OCI-LY7 (cell line): ENCODE measurements at regions not wholly inside any gene's neighbourhood (a gene's known extent, or its start where the extent isn't known, plus 50 kb on each side); places are given as distances from the start of the nearest gene placed in this dataset.

Experiments used
- CTCF ChIP-seq: fragments of 200-600 bp; sonication (generic); conservative IDR thresholded peaks from 2 replicates; pipeline ENCODE4 v1.5.1; 2014; ENCODE audit warnings: mild to moderate bottlenecking, antibody characterized with exemption, low read length, moderate library complexity, mixed read lengths
- EZH2phosphoT487 ChIP-seq: fragments of 200-600 bp; sonication (generic); IDR thresholded peaks from 2 replicates; pipeline ENCODE4 v1.6.1; 2018; ENCODE audit warnings: low read depth, borderline replicate concordance, mild to moderate bottlenecking, mixed run types, antibody characterized with exemption, low read length, moderate library complexity, mixed read lengths

GRCh38 chr4:159864337-159864736, 761.5 kb downstream of the RAPGEF2 start:
- no peak for TF ChIP-seq CTCF
- TF ChIP-seq EZH2phosphoT487: no peak
